GM18868 (cell line): ENCODE measurements at regions not wholly inside any gene's neighbourhood (a gene's known extent, or its start where the extent isn't known, plus 50 kb on each side); places are given as distances from the start of the nearest gene placed in this dataset.
"Not testable (repeated sequence)": the region's sequence is repeated elsewhere in the genome, so short reads cannot be mapped to it uniquely, and the experiment has no call there.

Source experiments
- ATAC-seq: cut with Tn5 transposase; IDR thresholded peaks from one replicate; pipeline ENCODE4 v1.9.1; 2021; ENCODE audit warnings: mild to moderate bottlenecking, moderate library complexity; ENCODE audit not compliant: unreplicated experiment

- no peak for ATAC-seq
These were observed 127.3 kb downstream of the ATP23 start for GRCh38 chr12:58068706-58069105.

DNA sequence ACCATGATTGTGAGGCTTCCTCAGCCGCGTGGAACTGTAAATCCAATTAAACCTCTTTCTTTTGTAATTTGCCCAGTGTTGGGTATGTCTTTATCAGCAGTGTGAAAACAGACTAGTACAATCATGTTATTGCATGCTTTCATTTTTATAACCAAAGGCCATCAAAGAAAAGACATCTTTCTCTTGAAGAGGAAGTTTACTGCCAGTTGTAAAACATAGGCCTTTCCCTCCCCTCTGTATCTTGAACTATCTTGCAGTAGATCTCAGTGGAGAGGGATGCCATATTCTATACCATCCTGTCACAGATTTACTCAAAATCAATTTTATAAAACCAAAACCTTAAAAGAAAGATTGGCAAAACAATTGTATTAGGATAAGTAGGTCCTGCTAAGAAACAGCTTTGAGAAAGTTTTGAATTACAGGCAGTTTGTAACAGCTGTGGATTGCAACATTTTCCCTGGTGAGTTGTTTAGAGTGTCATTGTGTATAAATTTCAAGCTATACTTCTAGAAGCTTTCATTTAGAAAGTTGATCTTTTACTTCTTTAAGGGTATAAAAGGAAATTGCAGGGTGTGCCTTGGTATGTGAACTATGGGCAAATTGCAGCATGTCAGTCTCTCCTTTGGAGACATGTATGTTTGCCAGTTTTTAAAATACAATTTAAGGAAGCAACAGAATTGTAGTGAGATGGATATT, 128.0 kb downstream of the ATP23 start:
- no peak for ATAC-seq

GRCh38 chr12:58071994-58072393, 130.6 kb downstream of the ATP23 start:
- ATAC-seq, result no peak

DNA sequence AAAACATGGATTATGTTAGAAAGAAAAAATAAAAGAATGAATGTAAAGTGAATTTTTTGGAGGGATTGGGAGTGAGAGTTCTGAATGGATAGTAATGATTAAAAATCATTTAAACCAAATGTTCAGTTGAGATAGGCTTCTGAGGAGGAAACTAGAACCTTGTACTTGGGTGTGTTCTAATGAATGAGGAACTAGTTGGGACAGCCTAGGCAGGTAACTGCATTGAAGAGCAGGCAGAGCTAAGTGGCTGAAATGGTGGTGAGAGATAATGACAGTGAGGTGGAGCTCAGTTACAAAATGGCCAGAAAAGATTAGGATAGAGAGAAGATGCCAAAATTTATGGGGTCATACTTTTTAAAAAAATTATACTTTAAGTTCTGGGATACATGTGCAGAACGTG, 132.9 kb downstream of the ATP23 start:
- ATAC-seq, result no peak

- ATAC-seq, result no peak
These were observed 138.4 kb downstream of the ATP23 start for GRCh38 chr12:58079806-58080205.

GRCh38 chr12:58081488-58081887, 140.1 kb downstream of the ATP23 start:
- ATAC-seq, result no peak

DNA sequence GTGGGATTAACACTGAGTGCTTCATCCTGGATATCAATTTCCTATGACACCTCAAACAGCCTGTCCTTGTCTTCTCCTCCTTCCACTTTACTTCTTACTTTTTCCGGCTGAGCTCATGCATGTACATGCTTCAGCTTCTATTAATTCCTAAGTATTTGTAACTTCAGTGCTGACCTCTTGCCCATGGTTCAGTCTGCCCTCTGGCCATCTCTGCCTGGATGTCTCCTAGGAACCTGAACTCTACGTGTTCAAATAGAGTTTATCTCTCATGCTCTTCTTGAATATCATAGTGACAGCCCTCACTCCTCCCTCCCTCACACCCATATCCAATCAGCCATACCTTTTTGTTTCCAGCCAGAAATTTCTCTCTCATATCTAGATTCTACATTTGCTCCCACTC, 141.6 kb downstream of the ATP23 start:
- no peak for ATAC-seq

DNA sequence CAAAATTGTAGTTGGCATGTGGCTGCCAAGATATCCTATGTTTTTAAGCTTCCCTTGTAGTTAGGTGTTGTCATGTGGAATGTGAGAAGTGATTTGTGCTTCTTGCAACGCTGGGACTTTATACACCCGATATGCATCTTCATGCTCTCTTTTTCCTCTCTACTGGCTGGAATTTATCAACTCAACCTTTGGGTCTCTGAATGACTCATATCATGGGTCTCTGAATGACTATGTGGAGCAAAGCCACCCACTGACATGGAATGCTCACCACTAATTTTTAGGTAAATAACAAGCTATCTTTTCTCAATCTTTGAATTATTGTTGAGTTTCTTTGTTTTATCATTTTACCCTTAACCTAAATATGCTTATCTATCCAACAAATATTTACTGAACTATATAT, 144.6 kb downstream of the ATP23 start:
- ATAC-seq, result no peak

GRCh38 chr12:58086930-58087329, 145.6 kb downstream of the ATP23 start:
- no peak for ATAC-seq

- ATAC-seq, result no peak
These were observed 146.2 kb downstream of the ATP23 start for GRCh38 chr12:58087423-58088127.

- no peak for ATAC-seq
These were observed 148.2 kb downstream of the ATP23 start for GRCh38 chr12:58089588-58089987.

DNA sequence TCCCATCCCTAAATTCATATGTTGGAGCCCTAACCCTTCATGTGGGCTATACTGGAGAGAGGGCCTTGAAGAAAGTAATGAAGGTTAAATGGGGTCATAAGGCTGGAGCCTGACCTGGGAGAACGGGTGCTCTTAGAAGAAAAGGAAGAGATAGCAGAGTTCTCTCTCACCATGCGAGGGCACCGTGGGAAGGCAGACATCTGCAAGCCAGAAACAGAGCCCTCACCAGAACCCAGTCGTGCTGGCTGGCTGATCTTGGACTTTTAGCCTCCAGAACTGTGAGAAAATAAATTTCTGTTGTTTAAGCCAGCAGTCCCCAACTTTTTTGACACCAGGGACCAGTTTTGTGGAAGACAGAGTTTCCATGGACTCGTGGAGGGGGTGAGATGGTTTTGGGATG, 149.3 kb downstream of the ATP23 start:
- no peak for ATAC-seq

DNA sequence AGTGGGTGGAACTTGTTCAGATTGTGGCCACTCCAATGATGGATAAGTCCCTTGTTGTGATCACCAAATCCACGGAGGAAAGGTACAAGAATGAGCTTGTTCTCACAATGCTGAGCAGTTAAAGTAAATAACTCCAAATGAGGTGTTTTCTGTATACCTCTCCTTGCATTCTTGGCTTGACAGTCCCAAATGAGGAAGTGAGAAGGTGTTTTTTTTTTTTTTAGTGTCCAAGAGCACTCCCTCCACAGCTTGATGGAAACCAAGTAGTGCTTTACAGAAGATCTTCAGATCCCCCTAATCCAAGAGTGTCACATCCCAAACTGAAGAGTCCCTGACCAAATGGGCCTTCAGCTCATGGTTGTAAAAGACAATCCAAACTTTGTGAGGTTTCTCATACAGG, 153.6 kb downstream of the ATP23 start:
- peak; percentile 70 for ATAC-seq

DNA sequence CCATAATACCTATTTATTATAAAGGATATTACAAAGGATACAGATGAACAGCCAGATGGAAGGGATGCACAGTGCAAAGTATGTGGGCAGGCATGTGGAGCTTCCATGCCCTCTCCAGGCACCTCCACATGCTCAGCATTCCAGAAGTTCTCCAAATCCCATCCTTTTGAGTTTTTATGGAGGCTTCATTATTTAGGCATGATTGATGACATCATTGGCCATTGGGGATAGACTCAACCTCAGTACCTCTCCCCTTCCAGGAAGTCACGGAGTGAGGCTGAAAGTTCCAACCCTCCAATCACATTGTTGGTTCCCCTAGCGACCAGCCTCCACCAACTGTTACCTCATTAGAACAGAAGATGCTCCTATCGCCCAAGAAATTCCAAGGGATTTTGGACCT, 156.4 kb downstream of the ATP23 start:
- ATAC-seq, result no peak

DNA sequence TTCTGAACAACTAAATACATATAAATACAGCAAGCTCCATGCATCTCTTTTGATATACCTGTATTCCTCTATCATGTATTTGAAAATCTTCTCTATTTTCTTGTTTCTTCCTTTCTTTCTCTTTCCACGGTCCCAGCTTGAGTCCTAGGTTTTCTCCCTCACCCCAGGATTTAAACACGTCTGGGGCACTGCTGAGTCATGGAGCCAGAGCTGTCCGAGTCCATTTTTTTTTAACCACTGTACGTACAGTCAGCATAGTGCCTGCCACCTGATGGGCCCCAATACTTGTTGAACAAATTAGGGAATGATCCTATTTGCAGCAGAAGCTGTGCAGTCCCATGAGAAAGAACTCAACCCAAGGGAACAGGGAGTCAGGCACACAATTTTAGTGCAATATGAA, 158.1 kb downstream of the ATP23 start:
- no peak for ATAC-seq

DNA sequence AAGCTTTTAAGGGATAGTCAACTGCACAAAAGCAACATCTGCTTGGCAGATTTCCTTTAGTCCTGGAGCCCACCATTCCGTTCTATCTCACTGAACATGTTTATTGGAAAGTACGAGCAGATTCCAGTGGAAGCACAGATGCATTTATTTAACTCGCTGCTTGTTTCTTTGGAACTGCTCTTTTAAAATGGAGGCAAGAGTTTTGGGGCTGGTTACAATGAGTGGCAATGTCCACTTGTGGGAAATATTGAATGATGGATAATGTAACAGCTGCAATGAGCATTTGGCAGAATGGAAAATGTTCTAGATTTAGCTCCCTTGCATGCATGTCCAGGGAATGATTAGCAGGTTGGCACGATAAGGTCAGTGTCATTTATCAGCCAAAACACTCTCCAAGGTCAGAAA, 163.0 kb downstream of the ATP23 start:
- ATAC-seq, result no peak

- no peak for ATAC-seq
These were observed 164.1 kb downstream of the ATP23 start for GRCh38 chr12:58105225-58106119.

DNA sequence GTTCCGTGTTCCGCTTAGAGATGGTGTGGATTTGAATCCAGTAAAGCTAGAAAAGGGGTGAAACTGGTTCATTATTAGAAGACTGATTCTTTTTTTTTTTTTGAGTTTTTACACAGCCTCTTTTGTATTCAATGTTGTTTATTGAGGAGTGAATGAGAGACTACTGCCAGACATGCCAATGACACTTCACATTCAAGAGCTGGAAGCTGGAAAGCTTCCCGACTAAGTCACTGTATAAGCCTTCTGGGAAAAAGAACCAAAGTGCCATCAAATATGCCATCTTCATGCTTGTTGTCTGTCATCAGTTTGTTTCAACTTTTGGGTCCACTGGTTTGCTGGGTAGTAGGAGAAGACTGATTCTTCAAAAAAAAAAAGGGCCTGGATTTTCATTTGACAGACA, 164.8 kb downstream of the ATP23 start:
- no peak for ATAC-seq

DNA sequence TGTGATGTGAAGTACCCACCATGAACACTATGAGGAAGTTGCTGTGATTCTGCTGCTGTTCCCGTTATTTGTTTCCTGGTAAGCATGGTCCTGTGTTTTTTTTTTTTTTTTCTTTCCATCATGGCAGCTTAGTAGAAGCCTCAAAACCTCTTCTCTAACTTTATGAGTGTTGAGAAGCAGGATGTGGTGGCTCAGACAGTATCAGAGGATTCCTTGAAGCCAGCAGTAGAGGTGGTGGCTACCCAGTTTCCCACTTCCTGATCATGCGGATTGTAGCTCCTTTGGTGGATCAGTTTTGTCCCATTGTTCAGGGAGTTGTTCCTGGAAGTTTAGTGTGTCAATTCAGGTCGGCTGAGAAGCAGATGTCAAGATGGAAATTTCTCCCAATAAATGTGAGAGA, 175.8 kb downstream of the ATP23 start:
- no peak for ATAC-seq

- no peak for ATAC-seq
These were observed 176.3 kb downstream of the ATP23 start for GRCh38 chr12:58117667-58118066.

DNA sequence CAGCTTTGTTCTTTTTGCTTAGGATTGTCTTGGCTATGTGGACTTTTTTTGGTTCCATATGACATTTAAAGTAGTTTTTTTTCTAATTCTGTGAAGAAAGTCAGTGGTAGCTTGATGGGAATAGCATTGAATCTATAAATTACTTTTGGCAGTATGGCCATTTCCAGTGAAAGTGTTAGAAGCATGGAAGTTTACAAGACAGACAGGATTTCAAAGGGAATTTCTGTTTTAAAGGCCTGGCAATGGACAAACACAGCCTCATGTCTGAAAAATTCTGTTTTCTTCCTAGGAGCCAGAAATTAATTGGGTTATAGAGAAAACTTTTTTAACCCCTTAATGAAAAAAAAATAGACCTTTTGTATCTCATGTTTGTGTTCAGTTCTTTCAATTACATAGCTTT, 184.4 kb downstream of the ATP23 start:
- ATAC-seq, result not testable (repeated sequence)
